Smooth muscle cell (in vitro differentiated cells): ENCODE measurements at regions not wholly inside any gene's neighbourhood (a gene's known extent, or its start where the extent isn't known, plus 50 kb on each side); places are given as distances from the start of the nearest gene placed in this dataset.

Experiments
- DNase-seq: peaks from one replicate; lab custom pipeline; 2025; ENCODE audit not compliant: unreplicated experiment; lab: John Stamatoyannopoulos, UW
- H2AFZ ChIP-seq: fragments of 200-600 bp; sonication (generic); 2 replicates; pipeline ENCODE4 v1.6.0; 2016; ENCODE audit warnings: antibody characterized with exemption, low read depth, mild to moderate bottlenecking
- H3F3A ChIP-seq: fragments of 200-600 bp; sonication (generic); 2 replicates; pipeline ENCODE4 v1.6.0; 2017; ENCODE audit warnings: antibody characterized with exemption, low read depth
- H3K27ac ChIP-seq: fragments of 200-600 bp; sonication (generic); 2 replicates; pipeline ENCODE4 v1.5.1; 2016; ENCODE audit warnings: low read depth, mild to moderate bottlenecking
- H3K27me3 ChIP-seq: fragments of 200-600 bp; sonication (generic); 2 replicates; pipeline ENCODE4 v1.6.1; 2016; ENCODE audit warnings: low read depth, mild to moderate bottlenecking
- H3K36me3 ChIP-seq: fragments of 200-600 bp; sonication (generic); 2 replicates; pipeline ENCODE4 v1.5.1; 2016; ENCODE audit warnings: low read depth
- H3K4me1 ChIP-seq: fragments of 200-600 bp; sonication (generic); 2 replicates; pipeline ENCODE4 v1.5.1; 2016; ENCODE audit warnings: low read depth
- H3K4me2 ChIP-seq: fragments of 200-600 bp; sonication (generic); 2 replicates; pipeline ENCODE4 v1.6.0; 2016; ENCODE audit warnings: mild to moderate bottlenecking
- H3K4me3 ChIP-seq: fragments of 200-600 bp; sonication (generic); 2 replicates; pipeline ENCODE4 v1.5.1; 2016; ENCODE audit warnings: mild to moderate bottlenecking
- H3K79me2 ChIP-seq: fragments of 200-600 bp; sonication (generic); 2 replicates; pipeline ENCODE4 v1.6.0; 2016; ENCODE audit warnings: low read depth, mild to moderate bottlenecking
- H3K9ac ChIP-seq: fragments of 200-600 bp; sonication (generic); 2 replicates; pipeline ENCODE4 v1.6.0; 2016; ENCODE audit warnings: low read depth
- H3K9me3 ChIP-seq: fragments of 200-600 bp; sonication (generic); replicated peaks from 2 replicates; pipeline ENCODE4 v1.5.1; 2016; ENCODE audit warnings: low read depth
- H4K20me1 ChIP-seq: fragments of 200-600 bp; sonication (generic); 2 replicates; pipeline ENCODE4 v1.6.0; 2016; ENCODE audit warnings: low read depth
- CTCF ChIP-seq: fragments of 200-600 bp; sonication (generic); IDR thresholded peaks from 2 replicates; pipeline ENCODE4 v1.5.1; 2017; ENCODE audit warnings: borderline replicate concordance, mild to moderate bottlenecking, antibody characterized with exemption; ENCODE audit not compliant: insufficient read depth, poor library complexity, severe bottlenecking
- WGBS: methylation state at CpG from one replicate; pipeline ENCODE4 v1.1.7; 2016; ENCODE audit warnings: low lambda C conversion rate; 5-methylcytosine and 5-hydroxymethylcytosine counted together

DNA sequence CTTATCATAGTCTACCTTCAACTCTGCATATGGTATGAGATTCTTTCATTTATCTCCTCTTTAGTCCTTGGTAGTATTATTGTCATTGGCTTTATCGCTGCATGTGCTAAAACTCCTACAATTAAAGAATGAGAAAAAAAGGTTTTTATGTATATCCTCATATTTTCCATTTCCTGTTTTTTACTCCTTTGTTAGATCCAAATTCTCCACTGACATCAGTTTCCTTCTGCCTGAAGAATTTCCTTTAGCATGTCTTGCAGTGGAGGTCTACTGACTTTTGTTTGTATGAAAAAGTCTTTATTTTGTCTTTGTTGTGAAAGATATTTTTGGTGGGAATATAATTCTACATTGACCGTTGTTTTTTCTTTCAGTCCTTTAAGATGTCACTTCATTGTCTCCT, 81.0 kb upstream of the TNIK start:
- H3K4me1 ChIP-seq, result no peaks in the 10 kb centered on the region
- no peak overlapping the region for H3K27ac ChIP-seq
- H3K9me3 ChIP-seq, result no peaks in the 10 kb centered on the region
- H3K4me3 ChIP-seq, result no peak overlapping the region
- H3K79me2 ChIP-seq, result no peaks in the 10 kb centered on the region
- no peak overlapping the region for H3K9ac ChIP-seq
- H4K20me1 ChIP-seq, result no peaks in the 10 kb centered on the region
- no peak overlapping the region for H3K4me2 ChIP-seq
- no peak for TF ChIP-seq CTCF
- H2AFZ ChIP-seq, result no peak overlapping the region
- 92% methylated on average over 2 of the region's 2 CpGs for WGBS
- H3F3A ChIP-seq, result no peaks in the 10 kb centered on the region
- no peaks in the 10 kb centered on the region for H3K27me3 ChIP-seq
- no peak for DNase-seq
- H3K36me3 ChIP-seq, result no peaks in the 10 kb centered on the region

- H3K27me3 ChIP-seq, result no peaks in the 10 kb centered on the region
- no peaks in the 10 kb centered on the region for H3K4me1 ChIP-seq
- 83% methylated on average over 2 of the region's 2 CpGs for WGBS
- no peaks in the 10 kb centered on the region for H4K20me1 ChIP-seq
- H3K36me3 ChIP-seq, result no peaks in the 10 kb centered on the region
- no peak for TF ChIP-seq CTCF
- no peak overlapping the region for H3K9ac ChIP-seq
- H3K79me2 ChIP-seq, result no peaks in the 10 kb centered on the region
- H3K4me2 ChIP-seq, result no peak overlapping the region
- DNase-seq, result no peak
- H3K27ac ChIP-seq, result no peak overlapping the region
- H2AFZ ChIP-seq, result no peak overlapping the region
- H3K4me3 ChIP-seq, result no peak overlapping the region
- H3F3A ChIP-seq, result no peaks in the 10 kb centered on the region
- H3K9me3 ChIP-seq, result no peaks in the 10 kb centered on the region
Observed at GRCh38 chr3:171535799-171536198, 75.6 kb upstream of the TNIK start.

- H2AFZ ChIP-seq, result no peak overlapping the region
- H3K27me3 ChIP-seq, result no peaks in the 10 kb centered on the region
- H3K4me2 ChIP-seq, result no peak overlapping the region
- H3F3A ChIP-seq, result no peaks in the 10 kb centered on the region
- DNase-seq, result no peak
- no peaks in the 10 kb centered on the region for H3K9me3 ChIP-seq
- H4K20me1 ChIP-seq, result no peaks in the 10 kb centered on the region
- H3K4me3 ChIP-seq, result no peak overlapping the region
- no peaks in the 10 kb centered on the region for H3K36me3 ChIP-seq
- no peak for TF ChIP-seq CTCF
- WGBS, result 94% methylated on average over 3 of the region's 3 CpGs
- H3K79me2 ChIP-seq, result no peaks in the 10 kb centered on the region
- no peaks in the 10 kb centered on the region for H3K4me1 ChIP-seq
- no peak overlapping the region for H3K9ac ChIP-seq
- H3K27ac ChIP-seq, result no peak overlapping the region
Observed at GRCh38 chr3:171535133-171535532, 74.9 kb upstream of the TNIK start.

GRCh38 chr3:171533702-171534101, 73.5 kb upstream of the TNIK start:
- no peak overlapping the region for H3K4me3 ChIP-seq
- H3F3A ChIP-seq, result no peaks in the 10 kb centered on the region
- no peaks in the 10 kb centered on the region for H3K4me1 ChIP-seq
- H3K4me2 ChIP-seq, result no peak overlapping the region
- 94% methylated on average over 2 of the region's 2 CpGs for WGBS
- no peaks in the 10 kb centered on the region for H3K79me2 ChIP-seq
- H3K27ac ChIP-seq, result no peak overlapping the region
- H4K20me1 ChIP-seq, result no peaks in the 10 kb centered on the region
- H2AFZ ChIP-seq, result no peak overlapping the region
- no peak for DNase-seq
- H3K9me3 ChIP-seq, result no peaks in the 10 kb centered on the region
- TF ChIP-seq CTCF, result no peak
- no peak overlapping the region for H3K9ac ChIP-seq
- no peaks in the 10 kb centered on the region for H3K27me3 ChIP-seq
- H3K36me3 ChIP-seq, result no peaks in the 10 kb centered on the region
